ENCODE measurements at regions not wholly inside any gene's neighbourhood (a gene's known extent, or its start where the extent isn't known, plus 50 kb on each side); places are given as distances from the start of the nearest gene placed in this dataset.

DNA sequence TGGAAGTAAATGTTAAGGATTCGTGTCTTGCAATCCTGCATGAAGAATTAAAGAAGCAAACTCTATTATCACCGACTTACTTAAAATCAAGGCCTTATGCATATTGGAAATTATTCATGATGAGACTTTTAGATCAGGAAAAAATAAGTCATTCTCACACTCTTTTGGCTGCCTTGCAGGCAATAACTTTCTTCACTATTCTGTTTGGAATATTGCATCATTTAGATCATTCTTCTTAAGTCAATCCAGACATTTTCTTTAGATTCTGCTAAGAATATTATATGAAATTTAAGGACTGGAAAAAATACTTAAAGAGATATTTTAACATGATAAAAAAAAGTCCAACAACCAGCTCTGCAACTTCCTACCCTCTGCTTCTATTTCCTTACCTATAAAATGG, 245.4 kb downstream of the LRRN1 start:
- TF ChIP-seq, protein P1, sequence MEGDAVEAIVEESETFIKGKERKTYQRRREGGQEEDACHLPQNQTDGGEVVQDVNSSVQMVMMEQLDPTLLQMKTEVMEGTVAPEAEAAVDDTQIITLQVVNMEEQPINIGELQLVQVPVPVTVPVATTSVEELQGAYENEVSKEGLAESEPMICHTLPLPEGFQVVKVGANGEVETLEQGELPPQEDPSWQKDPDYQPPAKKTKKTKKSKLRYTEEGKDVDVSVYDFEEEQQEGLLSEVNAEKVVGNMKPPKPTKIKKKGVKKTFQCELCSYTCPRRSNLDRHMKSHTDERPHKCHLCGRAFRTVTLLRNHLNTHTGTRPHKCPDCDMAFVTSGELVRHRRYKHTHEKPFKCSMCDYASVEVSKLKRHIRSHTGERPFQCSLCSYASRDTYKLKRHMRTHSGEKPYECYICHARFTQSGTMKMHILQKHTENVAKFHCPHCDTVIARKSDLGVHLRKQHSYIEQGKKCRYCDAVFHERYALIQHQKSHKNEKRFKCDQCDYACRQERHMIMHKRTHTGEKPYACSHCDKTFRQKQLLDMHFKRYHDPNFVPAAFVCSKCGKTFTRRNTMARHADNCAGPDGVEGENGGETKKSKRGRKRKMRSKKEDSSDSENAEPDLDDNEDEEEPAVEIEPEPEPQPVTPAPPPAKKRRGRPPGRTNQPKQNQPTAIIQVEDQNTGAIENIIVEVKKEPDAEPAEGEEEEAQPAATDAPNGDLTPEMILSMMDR (IDR thresholded peaks at IDR 0.05), result no peak
- no peak for TF ChIP-seq POLR2A (IDR thresholded peaks at IDR 0.05)

All from body of pancreas (tissue), 4 donors.